Esophagus squamous epithelium (tissue), 4 donors: ENCODE measurements at regions not wholly inside any gene's neighbourhood (a gene's known extent, or its start where the extent isn't known, plus 50 kb on each side); places are given as distances from the start of the nearest gene placed in this dataset.

ENCODE experiments used
- CTCF ChIP-seq, 6 experiments: fragments of 450-650 bp in 4 of 6; fragments of 200-600 bp in 2 of 6; sonication (generic) in 2 of 6; IDR thresholded peaks; one replicate each; pipeline ENCODE4 v1.5.1; 2016 to 2019; ENCODE audit warnings: antibody characterized with exemption in 6 of 6, mild to moderate bottlenecking in 4 of 6, moderate library complexity in 4 of 6
- POLR2A ChIP-seq, 4 donors: fragments of 450-650 bp; IDR thresholded peaks; one replicate each; pipeline ENCODE4 v1.6.1; 2017; ENCODE audit warnings: antibody characterized with exemption in 4 of 4, mild to moderate bottlenecking in 4 of 4, moderate library complexity in 3 of 4

- TF ChIP-seq CTCF (IDR thresholded peaks at IDR 0.05) (no peak), POLR2A (IDR thresholded peaks at IDR 0.05) (no peak)
These were observed 2185.1 kb upstream of the TENM3 start for GRCh38 chr4:180057891-180058671.
